Tibial nerve (tissue), 3 donors: ENCODE measurements at regions not wholly inside any gene's neighbourhood (a gene's known extent, or its start where the extent isn't known, plus 50 kb on each side); places are given as distances from the start of the nearest gene placed in this dataset.

ENCODE experiments used
- CTCF ChIP-seq, 5 experiments: fragments of 200-600 bp in 3 of 5; fragments of 450-650 bp in 2 of 5; sonication (generic) in 3 of 5; IDR thresholded peaks; one replicate each; pipeline ENCODE4 v1.5.1; 2016 to 2019; ENCODE audit warnings: antibody characterized with exemption in 5 of 5, mild to moderate bottlenecking in 3 of 5, moderate library complexity in 2 of 5
- POLR2A ChIP-seq, 2 donors: fragments of 450-650 bp; IDR thresholded peaks; one replicate each; pipeline ENCODE4 v1.6.1; 2017; ENCODE audit warnings: antibody characterized with exemption in 2 of 2, mild to moderate bottlenecking in 2 of 2, moderate library complexity in 2 of 2

- TF ChIP-seq POLR2A (IDR thresholded peaks at IDR 0.05) (no peak), CTCF (IDR thresholded peaks at IDR 0.05) (no peak)
Measured at GRCh38 chr17:55873017-55873758, 122.3 kb downstream of the PCTP start.
